Vagina (tissue), 2 donors: ENCODE measurements at regions not wholly inside any gene's neighbourhood (a gene's known extent, or its start where the extent isn't known, plus 50 kb on each side); places are given as distances from the start of the nearest gene placed in this dataset.

Source experiments
- POLR2A ChIP-seq, 2 donors: fragments of 450-650 bp; IDR thresholded peaks; one replicate each; pipeline ENCODE4 v1.6.1; 2017; ENCODE audit warnings: antibody characterized with exemption in 2 of 2, mild to moderate bottlenecking in 2 of 2, moderate library complexity in 2 of 2
- TF ChIP-seq, protein P1 (sequence below), 3 experiments: fragments of 450-650 bp in 2 of 3; fragments of 200-600 bp in 1 of 3; sonication (generic) in 1 of 3; IDR thresholded peaks; one replicate each; pipeline ENCODE4 v1.5.1; 2017 to 2019; ENCODE audit warnings: antibody characterized with exemption in 3 of 3, mild to moderate bottlenecking in 2 of 3, moderate library complexity in 2 of 3

DNA sequence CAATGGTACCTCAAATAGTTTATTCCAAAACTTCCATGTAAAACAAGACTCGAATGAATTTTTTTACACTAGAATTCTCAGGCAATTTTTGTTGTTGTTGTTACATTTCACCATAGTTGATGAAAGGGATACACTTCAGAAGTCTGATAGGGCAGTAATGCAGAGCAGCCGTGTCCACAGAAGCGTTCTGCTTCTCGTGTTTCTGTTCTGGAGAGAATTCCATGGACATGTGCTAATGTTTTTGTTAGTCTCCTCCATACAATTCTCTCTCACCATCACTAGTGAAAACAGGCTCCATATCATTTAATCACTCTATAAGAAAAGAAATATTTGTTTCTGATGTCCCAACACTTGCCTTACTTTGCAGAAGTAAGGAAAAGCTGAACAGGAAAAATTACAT lies 606.1 kb downstream of the SLC16A7 start:
- TF ChIP-seq, protein P1, sequence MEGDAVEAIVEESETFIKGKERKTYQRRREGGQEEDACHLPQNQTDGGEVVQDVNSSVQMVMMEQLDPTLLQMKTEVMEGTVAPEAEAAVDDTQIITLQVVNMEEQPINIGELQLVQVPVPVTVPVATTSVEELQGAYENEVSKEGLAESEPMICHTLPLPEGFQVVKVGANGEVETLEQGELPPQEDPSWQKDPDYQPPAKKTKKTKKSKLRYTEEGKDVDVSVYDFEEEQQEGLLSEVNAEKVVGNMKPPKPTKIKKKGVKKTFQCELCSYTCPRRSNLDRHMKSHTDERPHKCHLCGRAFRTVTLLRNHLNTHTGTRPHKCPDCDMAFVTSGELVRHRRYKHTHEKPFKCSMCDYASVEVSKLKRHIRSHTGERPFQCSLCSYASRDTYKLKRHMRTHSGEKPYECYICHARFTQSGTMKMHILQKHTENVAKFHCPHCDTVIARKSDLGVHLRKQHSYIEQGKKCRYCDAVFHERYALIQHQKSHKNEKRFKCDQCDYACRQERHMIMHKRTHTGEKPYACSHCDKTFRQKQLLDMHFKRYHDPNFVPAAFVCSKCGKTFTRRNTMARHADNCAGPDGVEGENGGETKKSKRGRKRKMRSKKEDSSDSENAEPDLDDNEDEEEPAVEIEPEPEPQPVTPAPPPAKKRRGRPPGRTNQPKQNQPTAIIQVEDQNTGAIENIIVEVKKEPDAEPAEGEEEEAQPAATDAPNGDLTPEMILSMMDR (IDR thresholded peaks at IDR 0.05) = no peak
- no peak for TF ChIP-seq POLR2A (IDR thresholded peaks at IDR 0.05)
